ENCODE measurements at regions not wholly inside any gene's neighbourhood (a gene's known extent, or its start where the extent isn't known, plus 50 kb on each side); places are given as distances from the start of the nearest gene placed in this dataset.

GRCh38 chr16:50441486-50442157, 72.8 kb upstream of the BRD7 start:
- Histone ChIP-seq H3K36me3 (ENCODE audit: control insufficient read depth in 3 of 3, insufficient read depth in 3 of 3, low read length in 3 of 3) (no peaks in the 10 kb centered on the region), H3K27ac (ENCODE audit: low read depth, low read length) (no peak overlapping the region), H3K9ac (ENCODE audit: low read depth in 1 of 3, low read length in 3 of 3) (no peak overlapping the region), H3K4me3 (ENCODE audit: low read length in 3 of 3) (no peak overlapping the region), H3K27me3 (ENCODE audit: control insufficient read depth in 3 of 3, insufficient read depth in 3 of 3, low read length in 3 of 3) (peaks cover 3 to 6% (median 6%) of the 10 kb centered on the region in 3 donors), H3K9me3 (ENCODE audit: control insufficient read depth in 3 of 3, low read length in 3 of 3) (peaks cover 3 to 17% (median 4%) of the 10 kb centered on the region in 3 donors), H3K4me1 (ENCODE audit: control insufficient read depth in 3 of 3, insufficient read depth in 3 of 3, low read length in 3 of 3) (no peaks in the 10 kb centered on the region)

DNA sequence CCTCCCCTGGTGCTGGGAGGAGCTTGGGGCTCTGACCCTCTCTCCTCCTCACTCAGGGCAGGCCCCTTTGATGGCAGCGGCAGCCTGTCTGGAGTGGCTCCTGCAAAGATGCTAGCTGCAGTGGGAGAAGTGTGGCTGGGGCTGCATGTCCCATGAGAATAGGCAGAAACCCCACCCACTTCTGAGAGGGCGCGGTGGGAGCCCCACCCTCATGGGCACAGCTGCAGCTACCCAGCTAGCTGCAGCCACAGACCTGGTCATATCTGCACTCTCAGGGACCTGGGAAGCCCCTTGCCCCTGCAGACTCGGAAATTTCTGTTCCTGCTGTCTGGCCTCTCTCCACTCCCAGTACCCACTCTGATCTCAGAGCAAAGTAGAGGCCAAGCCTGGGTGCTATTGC, 72.2 kb upstream of the BRD7 start:
- Histone ChIP-seq H3K4me1 (ENCODE audit: control insufficient read depth in 3 of 3, insufficient read depth in 3 of 3, low read length in 3 of 3) (no peaks in the 10 kb centered on the region), H3K27ac (ENCODE audit: low read depth, low read length) (no peak overlapping the region), H3K9ac (ENCODE audit: low read depth in 1 of 3, low read length in 3 of 3) (no peak overlapping the region), H3K4me3 (ENCODE audit: low read length in 3 of 3) (no peak overlapping the region), H3K9me3 (ENCODE audit: control insufficient read depth in 3 of 3, low read length in 3 of 3) (peaks cover 3 to 17% (median 4%) of the 10 kb centered on the region in 3 donors), H3K27me3 (ENCODE audit: control insufficient read depth in 3 of 3, insufficient read depth in 3 of 3, low read length in 3 of 3) (peaks cover 0 to 6% (median 2%) of the 10 kb centered on the region in 3 donors), H3K36me3 (ENCODE audit: control insufficient read depth in 3 of 3, insufficient read depth in 3 of 3, low read length in 3 of 3) (no peaks in the 10 kb centered on the region)

- Histone ChIP-seq H3K9me3 (ENCODE audit: control insufficient read depth in 3 of 3, low read length in 3 of 3) (peaks cover 3 to 17% (median 4%) of the 10 kb centered on the region in 3 donors), H3K27ac (ENCODE audit: low read depth, low read length) (no peak overlapping the region), H3K4me3 (ENCODE audit: low read length in 3 of 3) (no peak overlapping the region), H3K4me1 (ENCODE audit: control insufficient read depth in 3 of 3, insufficient read depth in 3 of 3, low read length in 3 of 3) (no peaks in the 10 kb centered on the region), H3K27me3 (ENCODE audit: control insufficient read depth in 3 of 3, insufficient read depth in 3 of 3, low read length in 3 of 3) (peaks cover 0 to 3% (median 0%) of the 10 kb centered on the region in 3 donors), H3K9ac (ENCODE audit: low read depth in 1 of 3, low read length in 3 of 3) (no peak overlapping the region), H3K36me3 (ENCODE audit: control insufficient read depth in 3 of 3, insufficient read depth in 3 of 3, low read length in 3 of 3) (no peaks in the 10 kb centered on the region)
These were observed 71.7 kb upstream of the BRD7 start for GRCh38 chr16:50440531-50440930.

DNA sequence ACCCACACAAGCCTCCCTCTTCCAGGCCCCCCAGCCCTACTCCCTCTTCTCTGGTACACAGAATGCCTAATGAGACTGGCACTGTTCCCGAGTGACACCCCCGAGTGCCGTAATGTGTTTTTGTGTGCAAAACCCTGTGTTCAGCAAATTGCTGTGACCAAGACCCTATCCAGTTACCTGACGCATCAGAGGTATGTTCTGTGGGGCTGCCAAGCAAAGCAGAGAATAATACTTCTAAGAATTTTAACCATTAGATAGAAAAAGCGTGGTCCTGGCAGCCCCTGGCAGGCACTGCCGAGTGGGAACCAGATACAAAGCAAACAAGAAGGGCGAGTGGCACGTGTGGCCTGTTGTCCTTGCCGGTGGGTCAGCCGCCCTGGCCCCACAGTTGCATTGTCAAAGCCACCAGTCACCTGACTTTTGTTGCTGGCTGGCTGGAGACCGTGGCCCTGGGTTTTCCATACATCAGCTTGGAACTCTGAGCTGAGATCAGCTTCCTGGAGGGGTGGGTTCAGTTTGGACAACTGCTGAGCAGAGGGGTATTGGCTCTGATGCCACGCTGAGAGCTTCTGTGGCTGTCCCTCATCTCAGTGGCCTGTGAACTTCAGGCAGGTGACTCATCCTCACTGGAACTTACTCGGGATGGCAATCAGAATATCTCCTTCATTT, 69.1 kb upstream of the BRD7 start:
- no peak overlapping the region for H3K9ac ChIP-seq (ENCODE audit: low read depth in 1 of 3, low read length in 3 of 3)

DNA sequence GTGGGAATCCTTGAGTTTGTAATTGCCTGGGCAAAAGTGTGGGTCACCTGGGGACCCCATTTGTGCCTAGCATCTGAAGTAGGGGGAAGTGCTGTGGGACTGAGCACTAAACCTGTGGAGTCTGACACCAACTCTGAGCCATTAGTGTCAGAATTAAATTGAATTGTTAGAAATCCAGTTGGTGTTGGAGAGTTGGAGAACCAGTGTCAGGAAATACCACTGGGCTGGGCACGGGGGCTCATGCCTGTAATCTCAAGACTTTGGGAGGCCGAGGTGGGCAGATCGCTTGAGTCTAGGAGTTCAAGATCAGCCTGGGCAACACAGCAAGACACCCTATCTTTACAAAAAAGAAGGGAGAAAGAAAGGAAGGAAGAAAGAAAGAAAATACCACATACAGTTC, 67.5 kb upstream of the BRD7 start:
- Histone ChIP-seq H3K9ac (ENCODE audit: low read depth in 1 of 3, low read length in 3 of 3) (no peak overlapping the region), H3K27me3 (ENCODE audit: control insufficient read depth in 3 of 3, insufficient read depth in 3 of 3, low read length in 3 of 3) (peaks cover 4 to 16% (median 11%) of the 10 kb centered on the region in 3 donors), H3K4me3 (ENCODE audit: low read length in 3 of 3) (no peak overlapping the region), H3K27ac (ENCODE audit: low read depth, low read length) (no peak overlapping the region), H3K9me3 (ENCODE audit: control insufficient read depth in 3 of 3, low read length in 3 of 3) (peaks cover 0 to 12% (median 0%) of the 10 kb centered on the region in 3 donors), H3K4me1 (ENCODE audit: control insufficient read depth in 3 of 3, insufficient read depth in 3 of 3, low read length in 3 of 3) (no peaks in the 10 kb centered on the region), H3K36me3 (ENCODE audit: control insufficient read depth in 3 of 3, insufficient read depth in 3 of 3, low read length in 3 of 3) (no peaks in the 10 kb centered on the region)

More for the DNA sequence above, 69.1 kb upstream of the BRD7 start:
- Histone ChIP-seq H3K4me3 (ENCODE audit: low read length in 3 of 3) (no peak overlapping the region), H3K27ac (ENCODE audit: low read depth, low read length) (no peak overlapping the region), H3K9me3 (ENCODE audit: control insufficient read depth in 3 of 3, low read length in 3 of 3) (peaks cover 3 to 17% (median 4%) of the 10 kb centered on the region in 3 donors), H3K36me3 (ENCODE audit: control insufficient read depth in 3 of 3, insufficient read depth in 3 of 3, low read length in 3 of 3) (no peaks in the 10 kb centered on the region), H3K27me3 (ENCODE audit: control insufficient read depth in 3 of 3, insufficient read depth in 3 of 3, low read length in 3 of 3) (peaks cover 4 to 16% (median 7%) of the 10 kb centered on the region in 3 donors), H3K4me1 (ENCODE audit: control insufficient read depth in 3 of 3, insufficient read depth in 3 of 3, low read length in 3 of 3) (no peaks in the 10 kb centered on the region)

GRCh38 chr16:50434872-50435478, 66.2 kb upstream of the BRD7 start:
- Histone ChIP-seq H3K4me3 (ENCODE audit: low read length in 3 of 3) (no peak overlapping the region), H3K9me3 (ENCODE audit: control insufficient read depth in 3 of 3, low read length in 3 of 3) (peaks cover 0 to 3% (median 0%) of the 10 kb centered on the region in 3 donors), H3K27ac (ENCODE audit: low read depth, low read length) (no peak overlapping the region), H3K27me3 (ENCODE audit: control insufficient read depth in 3 of 3, insufficient read depth in 3 of 3, low read length in 3 of 3) (peaks cover 4 to 16% (median 11%) of the 10 kb centered on the region in 3 donors), H3K9ac (ENCODE audit: low read depth in 1 of 3, low read length in 3 of 3) (no peak overlapping the region), H3K4me1 (ENCODE audit: control insufficient read depth in 3 of 3, insufficient read depth in 3 of 3, low read length in 3 of 3) (no peaks in the 10 kb centered on the region), H3K36me3 (ENCODE audit: control insufficient read depth in 3 of 3, insufficient read depth in 3 of 3, low read length in 3 of 3) (no peaks in the 10 kb centered on the region)

DNA sequence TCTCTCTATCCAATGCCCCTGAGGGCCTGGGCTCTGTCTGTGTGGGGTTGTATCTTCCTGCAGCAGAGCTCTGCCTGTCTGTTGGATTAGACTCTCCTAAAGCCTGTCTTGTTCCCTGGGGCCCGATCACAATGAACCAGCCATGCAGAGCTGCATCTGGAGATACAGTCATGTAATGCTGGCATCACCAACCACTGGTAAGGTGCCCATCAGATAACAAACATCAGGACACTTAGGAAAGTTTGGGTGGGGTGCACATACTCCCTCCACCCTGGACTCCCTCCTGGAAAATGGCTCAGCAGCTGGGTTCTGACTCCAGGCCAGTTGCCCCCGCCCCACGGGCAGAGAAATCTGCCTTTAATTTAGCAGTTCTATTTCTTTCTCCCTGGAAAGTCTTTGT, 61.3 kb upstream of the BRD7 start:
- H3K4me1 ChIP-seq (ENCODE audit: control insufficient read depth in 3 of 3, insufficient read depth in 3 of 3, low read length in 3 of 3) = no peaks in the 10 kb centered on the region
- H3K4me3 ChIP-seq (ENCODE audit: low read length in 3 of 3) = no peak overlapping the region
- no peak overlapping the region for H3K27ac ChIP-seq (ENCODE audit: low read depth, low read length)
- H3K9ac ChIP-seq (ENCODE audit: low read depth in 1 of 3, low read length in 3 of 3) = no peak overlapping the region
- peaks cover 8 to 18% (median 17%) of the 10 kb centered on the region in 3 donors for H3K27me3 ChIP-seq (ENCODE audit: control insufficient read depth in 3 of 3, insufficient read depth in 3 of 3, low read length in 3 of 3)
- no peaks in the 10 kb centered on the region for H3K36me3 ChIP-seq (ENCODE audit: control insufficient read depth in 3 of 3, insufficient read depth in 3 of 3, low read length in 3 of 3)
- no peaks in the 10 kb centered on the region for H3K9me3 ChIP-seq (ENCODE audit: control insufficient read depth in 3 of 3, low read length in 3 of 3)

DNA sequence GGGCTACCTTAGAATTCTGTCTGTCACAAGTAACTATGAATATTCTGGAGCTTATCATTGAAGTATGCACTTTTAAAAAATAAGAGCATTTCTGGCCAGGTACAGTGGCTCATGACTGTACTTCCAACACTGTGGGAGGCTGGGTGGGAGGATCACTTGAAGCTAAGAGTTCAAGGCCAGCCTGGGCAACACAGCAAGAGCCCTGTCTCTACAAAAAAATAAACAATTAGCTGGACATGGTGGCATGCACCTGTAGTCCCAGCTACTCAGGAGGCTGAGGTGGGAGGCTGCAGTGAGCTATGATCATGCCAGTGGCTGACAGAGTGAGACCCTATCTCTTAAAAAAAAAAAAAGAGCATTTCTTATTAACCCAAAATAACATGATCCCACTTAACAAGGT, 60.0 kb upstream of the BRD7 start:
- H3K27me3 ChIP-seq (ENCODE audit: control insufficient read depth in 3 of 3, insufficient read depth in 3 of 3, low read length in 3 of 3) = peaks cover 7 to 16% (median 16%) of the 10 kb centered on the region in 3 donors

GRCh38 chr16:50428116-50428515, 59.3 kb upstream of the BRD7 start:
- Histone ChIP-seq H3K27me3 (ENCODE audit: control insufficient read depth in 3 of 3, insufficient read depth in 3 of 3, low read length in 3 of 3) (peaks cover 8 to 15% (median 15%) of the 10 kb centered on the region in 3 donors), H3K4me3 (ENCODE audit: low read length in 3 of 3) (no peak overlapping the region), H3K36me3 (ENCODE audit: control insufficient read depth in 3 of 3, insufficient read depth in 3 of 3, low read length in 3 of 3) (no peaks in the 10 kb centered on the region), H3K9me3 (ENCODE audit: control insufficient read depth in 3 of 3, low read length in 3 of 3) (no peaks in the 10 kb centered on the region), H3K9ac (ENCODE audit: low read depth in 1 of 3, low read length in 3 of 3) (no peak overlapping the region), H3K27ac (ENCODE audit: low read depth, low read length) (no peak overlapping the region), H3K4me1 (ENCODE audit: control insufficient read depth in 3 of 3, insufficient read depth in 3 of 3, low read length in 3 of 3) (no peaks in the 10 kb centered on the region)

More for the DNA sequence above, 60.0 kb upstream of the BRD7 start:
- Histone ChIP-seq H3K36me3 (ENCODE audit: control insufficient read depth in 3 of 3, insufficient read depth in 3 of 3, low read length in 3 of 3) (no peaks in the 10 kb centered on the region), H3K9me3 (ENCODE audit: control insufficient read depth in 3 of 3, low read length in 3 of 3) (no peaks in the 10 kb centered on the region), H3K4me3 (ENCODE audit: low read length in 3 of 3) (no peak overlapping the region), H3K27ac (ENCODE audit: low read depth, low read length) (no peak overlapping the region), H3K9ac (ENCODE audit: low read depth in 1 of 3, low read length in 3 of 3) (no peak overlapping the region), H3K4me1 (ENCODE audit: control insufficient read depth in 3 of 3, insufficient read depth in 3 of 3, low read length in 3 of 3) (no peaks in the 10 kb centered on the region)

- no peak overlapping the region for H3K4me3 ChIP-seq (ENCODE audit: low read length in 3 of 3)
- no peak overlapping the region for H3K9ac ChIP-seq (ENCODE audit: low read depth in 1 of 3, low read length in 3 of 3)
- no peak overlapping the region for H3K27ac ChIP-seq (ENCODE audit: low read depth, low read length)
- no peaks in the 10 kb centered on the region for H3K36me3 ChIP-seq (ENCODE audit: control insufficient read depth in 3 of 3, insufficient read depth in 3 of 3, low read length in 3 of 3)
- H3K27me3 ChIP-seq (ENCODE audit: control insufficient read depth in 3 of 3, insufficient read depth in 3 of 3, low read length in 3 of 3) = peaks cover 12 to 15% (median 13%) of the 10 kb centered on the region in 3 donors
- no peaks in the 10 kb centered on the region for H3K4me1 ChIP-seq (ENCODE audit: control insufficient read depth in 3 of 3, insufficient read depth in 3 of 3, low read length in 3 of 3)
- no peaks in the 10 kb centered on the region for H3K9me3 ChIP-seq (ENCODE audit: control insufficient read depth in 3 of 3, low read length in 3 of 3)
These were observed 58.3 kb upstream of the BRD7 start for GRCh38 chr16:50427107-50427506.
